GM12878 (cell line): ENCODE measurements at regions not wholly inside any gene's neighbourhood (a gene's known extent, or its start where the extent isn't known, plus 50 kb on each side); places are given as distances from the start of the nearest gene placed in this dataset.

ENCODE experiments used
- ATAC-seq: fragments of 200-7000 bp; cut with Tn5 transposase; 3 replicates; pipeline ENCODE4 v1.9.1; 2020; ENCODE audit warnings: mild to moderate bottlenecking, moderate library complexity
- BruUV-seq: library from RNA; stranded (reverse); fragments of 400-500 nt; replicated peaks from 2 replicates; lab custom pipeline; 2021; lab: Mats Ljungman, UMichigan
- CTCF ChIA-PET: fragments of 300-600 bp; sonication (Branson Sonifier 250); formaldehyde crosslinking; extraction: SDS; loops from one replicate; lab custom pipeline; 2021; ENCODE audit warnings: inconsistent platforms; lab: Yijun Ruan, JAX
- POLR2A ChIA-PET: fragments of 350-600 bp; formaldehyde crosslinking; extraction: SDS; loops from one replicate; lab custom pipeline; 2021; ENCODE audit warnings: inconsistent platforms; lab: Charles Lee
- RAD21 ChIA-PET: fragments of 300-600 bp; sonication (Branson Sonifier 250); formaldehyde crosslinking; loops from one replicate; lab custom pipeline; 2023; ENCODE audit warnings: antibody characterized with exemption; ENCODE audit not compliant: unreplicated experiment; lab: Charles Lee
- SMC1A ChIA-PET: fragments of 300-600 bp; sonication (Branson Sonifier 250); formaldehyde crosslinking; loops from one replicate; lab custom pipeline; 2023; ENCODE audit not compliant: unreplicated experiment, uncharacterized antibody; lab: Charles Lee
- DNase-seq: peaks from one replicate; pipeline ENCODE4 v3.0.0-alpha.2; 2011; ENCODE audit warnings: low read depth, low spot score
- FAIRE-seq: peaks from 3 replicates; lab custom pipeline; 2011; peaks lifted over from hg19 to GRCh38; lab: Jason Lieb, UNC
- H2AFZ ChIP-seq: 2 replicates; pipeline ENCODE4 v1.6.0; 2011; ENCODE audit warnings: low read depth, low read length, control low read depth; ENCODE audit not compliant: control insufficient read depth
- H3K27ac ChIP-seq: 2 replicates; pipeline ENCODE4 v1.5.1; 2011; ENCODE audit warnings: control low read depth; ENCODE audit not compliant: control insufficient read depth, insufficient read depth
- H3K27me3 ChIP-seq, 2 experiments: replicated peaks in 1 of 2; 2 replicates each; pipeline versions ENCODE4 v1.6.0 to v1.6.1; 2011; ENCODE audit warnings: low read length in 1 of 2; ENCODE audit not compliant: control insufficient read depth in 2 of 2, insufficient read depth in 2 of 2
- H3K36me3 ChIP-seq, 2 experiments: 2 replicates each; pipeline ENCODE4 v1.5.1; 2011; ENCODE audit warnings: low read length in 1 of 2; ENCODE audit not compliant: control insufficient read depth in 2 of 2, insufficient read depth in 2 of 2
- H3K4me1 ChIP-seq: 2 replicates; pipeline ENCODE4 v1.6.1; 2011; ENCODE audit warnings: mild to moderate bottlenecking, low read length, moderate library complexity, mixed read lengths; ENCODE audit not compliant: control insufficient read depth, insufficient read depth
- H3K4me2 ChIP-seq: 2 replicates; pipeline ENCODE4 v1.6.0; 2011; ENCODE audit warnings: control low read depth; ENCODE audit not compliant: control insufficient read depth, insufficient read depth
- H3K4me3 ChIP-seq: fragments of 200-600 bp; sonication (generic); 2 replicates; pipeline ENCODE4 v1.5.1; 2016
- H3K79me2 ChIP-seq: 2 replicates; pipeline ENCODE4 v1.6.0; 2011; ENCODE audit warnings: low read length; ENCODE audit not compliant: control insufficient read depth, insufficient read depth
- H3K9ac ChIP-seq: 2 replicates; pipeline ENCODE4 v1.8.0; 2011; ENCODE audit warnings: low read length, control low read depth, mixed read lengths; ENCODE audit not compliant: control insufficient read depth, insufficient read depth
- H3K9me3 ChIP-seq: replicated peaks from 3 replicates; pipeline ENCODE4 v1.5.1; 2011; ENCODE audit warnings: mild to moderate bottlenecking, low read length; ENCODE audit not compliant: control insufficient read depth, insufficient read depth
- H4K20me1 ChIP-seq: 2 replicates; pipeline ENCODE4 v1.6.0; 2011; ENCODE audit not compliant: control insufficient read depth, insufficient read depth
- CEBPB ChIP-seq, 2 experiments: fragments of 150-350 bp in 1 of 2; IDR thresholded peaks; 2 replicates each; pipeline ENCODE4 v1.6.1; 2012 to 2014; ENCODE audit warnings: low read depth in 2 of 2, low read length in 2 of 2, borderline replicate concordance in 1 of 2, inconsistent platforms in 1 of 2
- CHD1 ChIP-seq: IDR thresholded peaks from 2 replicates; pipeline ENCODE4 v1.6.1; 2012; ENCODE audit warnings: low read depth, low read length, improper control_type of control experiment
- HDAC2 ChIP-seq: fragments of 200-600 bp; sonication (generic); IDR thresholded peaks from 2 replicates; pipeline ENCODE4 v1.6.1; 2017
- KLF5 ChIP-seq: fragments of 450-650 bp; IDR thresholded peaks from 2 replicates; pipeline ENCODE4 v1.6.1; 2014; ENCODE audit warnings: mild to moderate bottlenecking; ENCODE audit not compliant: partially characterized antibody
- MTA3 ChIP-seq: IDR thresholded peaks from 2 replicates; pipeline ENCODE4 v1.6.1; 2012; ENCODE audit warnings: low read length, inconsistent platforms, borderline replicate concordance
- NFXL1 ChIP-seq: fragments of 450-650 bp; IDR thresholded peaks from 2 replicates; pipeline ENCODE4 v1.6.1; 2017; ENCODE audit warnings: antibody characterized with exemption, mild to moderate bottlenecking, borderline replicate concordance
- NR2C2 ChIP-seq: IDR thresholded peaks from 2 replicates; pipeline ENCODE4 v1.6.1; 2011; ENCODE audit warnings: borderline replicate concordance, low read depth; ENCODE audit not compliant: control insufficient read depth, insufficient read length
- NR2F1 ChIP-seq: fragments of 450-650 bp; conservative IDR thresholded peaks from 2 replicates; pipeline ENCODE4 v1.6.1; 2017; ENCODE audit warnings: mild to moderate bottlenecking
- RBBP5 ChIP-seq: fragments of 200-600 bp; sonication (generic); conservative IDR thresholded peaks from 2 replicates; pipeline ENCODE4 v1.6.1; 2016
- RFX5 ChIP-seq: IDR thresholded peaks from 2 replicates; pipeline ENCODE4 v1.6.1; 2011; ENCODE audit warnings: low read depth, low read length, improper control_type of control experiment
- RUNX3 ChIP-seq: IDR thresholded peaks from 2 replicates; pipeline ENCODE4 v1.6.1; 2012; ENCODE audit warnings: low read length, inconsistent platforms
- SREBF1 ChIP-seq: IDR thresholded peaks from 2 replicates; pipeline ENCODE4 v1.6.1; 2012; ENCODE audit warnings: mild to moderate bottlenecking, low read length
- SUZ12 ChIP-seq: fragments of 200-600 bp; sonication (generic); IDR thresholded peaks from one replicate; pipeline ENCODE4 v1.6.1; 2018; ENCODE audit warnings: antibody characterized with exemption, mild to moderate bottlenecking; ENCODE audit not compliant: unreplicated experiment
- TCF7 ChIP-seq: IDR thresholded peaks from 2 replicates; pipeline ENCODE4 v1.6.1; 2014; ENCODE audit warnings: antibody characterized with exemption, borderline replicate concordance
- YY1 ChIP-seq: IDR thresholded peaks from 2 replicates; pipeline ENCODE4 v1.6.1; 2011; ENCODE audit warnings: low read depth, mild to moderate bottlenecking, low read length
- ZNF384 ChIP-seq: IDR thresholded peaks from 2 replicates; pipeline ENCODE4 v1.6.1; 2012; ENCODE audit warnings: low read depth, mild to moderate bottlenecking, low read length, improper control_type of control experiment, borderline replicate concordance
- WGBS: methylation state at CpG from one replicate; pipeline ENCODE4 v1.1.6; 2016; ENCODE audit warnings: low lambda C conversion rate; ENCODE audit not compliant: insufficient replicate concordance, insufficient coverage; ENCODE audit errors: missing lambda C conversion rate; 5-methylcytosine and 5-hydroxymethylcytosine counted together
- in situ Hi-C: fragments of 300-500 bp; cut with MboI; formaldehyde crosslinking; loops from 9 replicates; pipeline ENCODE4 v1.14.3; 2018; ENCODE audit warnings: mixed read lengths
- intact Hi-C: fragments of 100-400 bp; cut with micrococcal nuclease; formaldehyde crosslinking; loops from one replicate; pipeline ENCODE4 v1.14.2; 2022; ENCODE audit not compliant: unreplicated experiment
- TF ChIP-seq, protein P1 (sequence below): IDR thresholded peaks from 2 replicates; pipeline ENCODE4 v1.6.1; 2011; ENCODE audit warnings: borderline replicate concordance, low read depth, mild to moderate bottlenecking, moderate library complexity, mixed read lengths, low read length; ENCODE audit not compliant: insufficient read depth; ENCODE audit errors: extremely low read length
- TF ChIP-seq, protein P2 (sequence below): IDR thresholded peaks from 2 replicates; pipeline ENCODE4 v1.6.1; 2012; ENCODE audit warnings: low read depth, low read length, improper control_type of control experiment

DNA sequence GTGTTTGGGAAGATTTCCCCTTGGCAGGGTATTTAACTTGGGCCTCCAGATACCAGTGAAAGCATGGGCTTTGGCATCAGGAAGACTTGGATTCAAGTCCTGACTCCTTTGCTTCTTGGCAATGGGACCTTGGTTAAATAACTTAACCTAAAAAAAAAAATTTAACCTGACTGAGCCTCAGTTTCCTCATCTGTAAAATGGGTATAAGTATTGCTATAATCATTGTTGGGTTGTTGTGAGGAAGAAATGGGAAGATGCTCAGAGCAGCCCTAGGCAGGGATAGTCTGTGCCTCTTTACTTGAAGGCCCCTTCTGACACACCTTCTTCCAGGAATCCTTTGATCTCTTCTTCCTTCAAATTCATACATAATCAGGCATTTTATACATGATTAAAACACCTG lies 70.3 kb downstream of the ZCCHC12 start:
- in situ Hi-C loops (no loop called here), intact Hi-C loops (no loop called here)
- no peaks in the 10 kb centered on the region for H4K20me1 ChIP-seq
- CTCF ChIA-PET: interaction anchor here (0.6 kb wide), 1 partner anchor 522 kb away, joined by 6 read pairs; no protein-coding TSS in a partner anchor
- H3K9me3 ChIP-seq: no peaks in the 10 kb centered on the region; the same call in 2 of the 3 replicates
- no TSS peak for BruUV-seq
- DNase-seq (no peak), FAIRE-seq (no peak), ATAC-seq (no peak)
- POLR2A ChIA-PET: no interaction called here
- no peak overlapping the region for H2AFZ ChIP-seq
- no peak overlapping the region for H3K4me3 ChIP-seq
- no peaks in the 10 kb centered on the region for H3K79me2 ChIP-seq
- SMC1A ChIA-PET: no interaction called here
- H3K9ac ChIP-seq: no peak overlapping the region
- H3K27me3 ChIP-seq: no peaks in the 10 kb centered on the region
- TF ChIP-seq NR2C2 (no peak), RFX5 (no peak), MTA3 (no peak)
- no peak overlapping the region for H3K4me2 ChIP-seq
- H3K27ac ChIP-seq: no peak overlapping the region
- no peaks in the 10 kb centered on the region for H3K36me3 ChIP-seq
- RAD21 ChIA-PET: no interaction called here
- no peaks in the 10 kb centered on the region for H3K4me1 ChIP-seq

DNA sequence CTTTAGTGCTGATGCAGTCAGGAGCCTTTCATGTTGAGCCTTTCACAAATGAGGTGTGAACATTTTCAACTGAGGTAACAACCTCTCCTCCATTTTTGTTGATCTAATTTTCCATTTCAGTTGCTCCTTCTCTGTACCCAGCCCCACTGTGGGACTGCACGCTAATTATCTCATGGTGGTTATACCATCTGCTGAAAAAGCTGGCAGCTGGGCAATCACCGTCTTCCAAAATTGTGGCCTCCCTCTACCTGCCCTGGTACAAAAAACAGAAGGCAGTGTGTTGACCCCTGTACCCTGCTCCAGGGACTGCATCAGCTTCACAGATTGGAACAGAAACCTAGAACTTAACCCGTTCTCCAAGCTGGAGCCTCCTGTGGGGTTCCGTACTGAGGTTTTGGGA lies 72.4 kb upstream of the LONRF3 start:
- no peaks in the 10 kb centered on the region for H3K9me3 ChIP-seq
- ChIA-PET CTCF (no interaction called here), RAD21 (no interaction called here), POLR2A (no interaction called here), SMC1A (no interaction called here)
- in situ Hi-C loops (no loop called here), intact Hi-C loops (no loop called here)
- no peaks in the 10 kb centered on the region for H3K27me3 ChIP-seq
- no peaks in the 10 kb centered on the region for H4K20me1 ChIP-seq
- no peak overlapping the region for H2AFZ ChIP-seq
- no peaks in the 10 kb centered on the region for H3K36me3 ChIP-seq
- H3K27ac ChIP-seq: no peak overlapping the region
- H3K4me2 ChIP-seq: no peak overlapping the region
- WGBS: 72% methylated on average over 4 of the region's 4 CpGs
- no peaks in the 10 kb centered on the region for H3K4me1 ChIP-seq
- FAIRE-seq (no peak), ATAC-seq (no peak), DNase-seq (no peak)
- no TSS peak for BruUV-seq
- H3K79me2 ChIP-seq: no peaks in the 10 kb centered on the region
- H3K9ac ChIP-seq: no peak overlapping the region
- H3K4me3 ChIP-seq: no peak overlapping the region
- TF ChIP-seq NFXL1 (no peak), NR2F1 (no peak), RUNX3 (no peak), HDAC2 (no peak), ZNF384 (no peak), KLF5 (no peak), TCF7 (no peak), CHD1 (no peak), SUZ12 (no peak), CEBPB (IDR thresholded peaks at IDR 0.05; ENCODE audit: borderline replicate concordance in 1 of 2, low read depth in 2 of 2, low read length in 2 of 2) (no peak), SREBF1 (no peak), YY1 (no peak), RBBP5 (no peak)
- TF ChIP-seq, protein P1, sequence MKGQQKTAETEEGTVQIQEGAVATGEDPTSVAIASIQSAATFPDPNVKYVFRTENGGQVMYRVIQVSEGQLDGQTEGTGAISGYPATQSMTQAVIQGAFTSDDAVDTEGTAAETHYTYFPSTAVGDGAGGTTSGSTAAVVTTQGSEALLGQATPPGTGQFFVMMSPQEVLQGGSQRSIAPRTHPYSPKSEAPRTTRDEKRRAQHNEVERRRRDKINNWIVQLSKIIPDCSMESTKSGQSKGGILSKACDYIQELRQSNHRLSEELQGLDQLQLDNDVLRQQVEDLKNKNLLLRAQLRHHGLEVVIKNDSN: no peak
- TF ChIP-seq, protein P2, sequence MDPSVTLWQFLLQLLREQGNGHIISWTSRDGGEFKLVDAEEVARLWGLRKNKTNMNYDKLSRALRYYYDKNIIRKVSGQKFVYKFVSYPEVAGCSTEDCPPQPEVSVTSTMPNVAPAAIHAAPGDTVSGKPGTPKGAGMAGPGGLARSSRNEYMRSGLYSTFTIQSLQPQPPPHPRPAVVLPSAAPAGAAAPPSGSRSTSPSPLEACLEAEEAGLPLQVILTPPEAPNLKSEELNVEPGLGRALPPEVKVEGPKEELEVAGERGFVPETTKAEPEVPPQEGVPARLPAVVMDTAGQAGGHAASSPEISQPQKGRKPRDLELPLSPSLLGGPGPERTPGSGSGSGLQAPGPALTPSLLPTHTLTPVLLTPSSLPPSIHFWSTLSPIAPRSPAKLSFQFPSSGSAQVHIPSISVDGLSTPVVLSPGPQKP: no peak
